ENCODE measurements at regions not wholly inside any gene's neighbourhood (a gene's known extent, or its start where the extent isn't known, plus 50 kb on each side); places are given as distances from the start of the nearest gene placed in this dataset.

GRCh38 chr3:8445861-8446260 is 55.8 kb upstream of the LMCD1 start:
- DNase-seq (no peak), ATAC-seq (no peak)
- Mint-ChIP-seq H3K36me3 (ENCODE audit: insufficient read depth) (no peaks in the 10 kb centered on the region), H3K9me3 (no peaks in the 10 kb centered on the region), H3K4me3 (no peak overlapping the region), H3K4me1 (ENCODE audit: low read depth) (peaks cover 4% of the 10 kb centered on the region), H3K27me3 (ENCODE audit: low read depth) (no peaks in the 10 kb centered on the region)

- Mint-ChIP-seq H3K36me3 (ENCODE audit: insufficient read depth) (no peaks in the 10 kb centered on the region), H3K4me3 (no peak overlapping the region), H3K27me3 (ENCODE audit: low read depth) (no peaks in the 10 kb centered on the region), H3K4me1 (ENCODE audit: low read depth) (peaks cover 4% of the 10 kb centered on the region), H3K9me3 (no peaks in the 10 kb centered on the region)
- DNase-seq (no peak), ATAC-seq (no peak)
Observed at GRCh38 chr3:8446845-8447244, 54.8 kb upstream of the LMCD1 start.

- H3K36me3 Mint-ChIP-seq (ENCODE audit: insufficient read depth): no peaks in the 10 kb centered on the region
- DNase-seq: no peak
- no peak for ATAC-seq
- H3K4me3 Mint-ChIP-seq: no peak overlapping the region
- H3K9me3 Mint-ChIP-seq: no peaks in the 10 kb centered on the region
- H3K27me3 Mint-ChIP-seq (ENCODE audit: low read depth): peaks cover 2% of the 10 kb centered on the region
- H3K4me1 Mint-ChIP-seq (ENCODE audit: low read depth): no peaks in the 10 kb centered on the region
Observed at GRCh38 chr3:8450618-8451017, 51.0 kb upstream of the LMCD1 start.

- H3K36me3 Mint-ChIP-seq (ENCODE audit: insufficient read depth): no peaks in the 10 kb centered on the region
- no peaks in the 10 kb centered on the region for H3K4me1 Mint-ChIP-seq (ENCODE audit: low read depth)
- H3K9me3 Mint-ChIP-seq: no peaks in the 10 kb centered on the region
- peaks cover 4% of the 10 kb centered on the region for H3K27me3 Mint-ChIP-seq (ENCODE audit: low read depth)
- no peak for ATAC-seq
- no peak for DNase-seq
- H3K4me3 Mint-ChIP-seq: no peak overlapping the region
Observed at GRCh38 chr3:8451696-8452095, 49.9 kb upstream of the LMCD1 start.
